GM21381 (cell line): ENCODE measurements at regions not wholly inside any gene's neighbourhood (a gene's known extent, or its start where the extent isn't known, plus 50 kb on each side); places are given as distances from the start of the nearest gene placed in this dataset.

ENCODE experiments used
- ATAC-seq: cut with Tn5 transposase; IDR thresholded peaks from one replicate; pipeline ENCODE4 v1.9.1; 2021; ENCODE audit warnings: mild to moderate bottlenecking, moderate library complexity; ENCODE audit not compliant: unreplicated experiment

- ATAC-seq, result no peak
These were observed 257.4 kb downstream of the ENC1 start for GRCh38 chr5:74382987-74383593.

DNA sequence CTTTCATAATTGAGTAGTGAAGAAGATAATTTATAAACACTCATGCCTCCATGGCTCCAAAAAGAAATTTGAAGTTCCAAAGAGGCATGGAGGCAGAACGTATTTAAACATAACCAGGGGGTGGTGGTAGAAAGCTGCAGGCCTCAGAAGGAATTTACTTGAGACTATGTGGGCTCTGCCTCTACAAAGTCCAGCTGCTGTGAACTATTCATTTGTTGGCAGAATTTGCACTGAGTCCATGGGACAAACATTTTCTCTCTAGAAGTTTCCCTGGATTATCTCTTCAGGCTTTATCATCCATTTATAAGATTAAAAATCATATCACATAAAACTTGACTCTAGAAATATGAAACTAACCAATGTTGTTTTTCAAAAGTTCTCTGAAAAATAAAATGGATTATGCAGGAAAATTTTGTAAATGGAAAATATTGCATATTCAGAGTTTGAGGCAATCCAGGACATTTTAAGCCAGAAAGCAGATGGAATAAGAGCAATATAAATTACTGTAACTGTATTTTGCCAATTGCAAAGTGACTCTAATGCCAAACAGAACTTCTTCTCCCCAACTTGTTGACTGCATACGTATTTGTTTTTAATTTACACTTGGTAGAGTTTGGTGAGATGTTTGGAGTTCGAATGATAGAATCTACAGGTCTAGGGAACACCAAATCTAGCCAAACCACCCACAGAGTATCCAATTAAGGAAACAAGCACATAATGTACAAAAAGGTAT, 258.2 kb downstream of the ENC1 start:
- ATAC-seq, result no peak

- no peak for ATAC-seq
These were observed 260.3 kb downstream of the ENC1 start for GRCh38 chr5:74380193-74380592.

DNA sequence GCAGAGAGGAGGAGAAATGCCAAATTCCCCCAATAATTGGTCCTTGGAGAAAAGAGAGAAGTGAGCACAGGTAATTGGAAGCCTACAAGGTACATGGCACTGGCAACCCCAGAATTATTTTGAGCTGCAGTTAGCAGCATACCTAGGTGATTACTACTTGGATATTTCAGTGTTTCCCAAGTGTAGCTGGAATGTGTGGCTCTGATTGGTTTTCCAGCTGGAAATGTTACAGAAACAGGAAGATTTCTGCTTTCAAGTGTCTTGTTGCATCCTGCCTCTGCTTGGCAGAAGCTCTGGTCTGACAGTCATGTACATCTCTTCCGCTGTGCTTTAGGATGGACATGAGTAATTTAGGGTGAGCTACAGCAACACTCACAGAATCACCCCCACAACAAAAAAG, 262.1 kb downstream of the ENC1 start:
- ATAC-seq, result no peak

- no peak for ATAC-seq
These were observed 264.3 kb downstream of the ENC1 start for GRCh38 chr5:74376187-74376586.

DNA sequence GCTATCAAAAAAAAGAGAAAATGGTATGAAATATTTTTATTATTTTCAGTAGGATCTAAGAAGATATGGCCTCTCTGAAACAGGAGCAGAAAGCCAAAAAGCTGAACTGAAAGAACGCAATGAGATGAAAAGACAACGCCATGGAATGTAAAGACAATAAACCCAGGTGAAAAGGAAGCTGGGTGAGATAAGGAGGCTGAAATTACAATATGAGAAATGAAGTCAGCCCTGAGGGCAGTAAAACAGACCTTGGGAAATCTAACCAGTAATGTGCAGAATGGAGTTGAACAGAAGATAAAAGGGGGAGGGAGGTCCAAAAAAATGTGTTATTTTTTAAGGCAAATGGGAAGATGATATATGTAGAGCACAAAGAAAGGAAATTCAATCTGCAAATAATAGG, 265.3 kb downstream of the ENC1 start:
- ATAC-seq, result no peak

GRCh38 chr5:74374656-74375055, 265.9 kb downstream of the ENC1 start:
- ATAC-seq, result no peak

- no peak for ATAC-seq
These were observed 267.5 kb downstream of the ENC1 start for GRCh38 chr5:74373076-74373475.

- no peak for ATAC-seq
These were observed 267.9 kb downstream of the ENC1 start for GRCh38 chr5:74372502-74373064.

DNA sequence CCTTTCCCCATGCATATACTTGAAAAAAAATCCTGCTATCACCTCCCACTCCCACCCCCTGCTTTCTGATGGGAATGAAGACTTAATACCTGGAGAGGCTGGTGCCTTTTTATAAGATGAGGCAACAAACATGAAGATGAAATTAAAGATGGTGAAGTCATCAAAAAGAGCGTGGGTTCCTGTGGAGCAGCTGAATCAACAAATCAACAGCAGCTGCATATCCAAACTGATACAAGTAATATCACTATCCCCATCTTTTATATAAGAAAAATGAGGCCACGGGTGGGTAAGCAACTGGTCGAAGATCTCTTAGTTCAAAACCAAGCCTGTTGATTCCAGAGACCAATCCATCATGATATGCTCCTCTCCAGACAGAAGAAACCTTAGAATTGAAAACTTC, 268.5 kb downstream of the ENC1 start:
- no peak for ATAC-seq

DNA sequence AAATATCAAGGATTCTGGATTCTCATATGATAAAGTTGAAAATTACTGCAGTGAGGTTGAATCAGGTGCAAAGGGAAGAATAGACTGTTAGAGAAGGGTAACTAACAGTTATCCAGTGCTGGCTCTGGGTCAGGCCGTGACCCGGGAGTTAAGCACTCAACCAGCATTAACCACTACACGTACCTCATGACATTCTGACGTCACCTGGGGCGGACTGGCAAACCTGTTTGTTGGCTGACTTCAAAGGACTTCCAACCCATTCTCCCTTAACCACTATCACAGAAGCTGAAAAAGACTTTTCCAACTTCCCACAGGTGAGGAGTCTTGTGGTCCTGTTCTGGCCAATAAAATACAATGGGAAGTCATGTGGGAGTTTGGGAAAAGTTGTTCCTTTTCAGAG, 268.9 kb downstream of the ENC1 start:
- no peak for ATAC-seq

- ATAC-seq, result no peak
These were observed 270.4 kb downstream of the ENC1 start for GRCh38 chr5:74370168-74370567.

DNA sequence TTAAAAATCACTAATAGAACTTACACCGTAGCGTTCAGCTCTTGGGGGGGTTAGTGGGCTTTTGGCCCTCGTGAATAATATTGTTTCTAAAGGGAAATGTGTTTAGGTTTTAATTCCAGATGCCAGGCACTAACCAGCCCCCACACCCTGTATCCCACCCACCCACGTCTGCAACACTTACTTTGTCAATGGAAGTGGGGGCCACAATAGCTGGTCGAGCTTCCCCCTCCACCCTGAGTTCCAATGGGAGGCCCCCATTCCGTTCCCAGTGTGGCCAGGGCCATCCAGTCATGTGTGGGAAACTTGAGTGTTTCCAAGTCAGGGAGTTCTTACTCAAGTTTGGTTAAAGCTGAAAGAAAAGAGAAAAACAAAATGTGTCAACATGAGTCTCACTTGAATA, 271.4 kb downstream of the ENC1 start:
- ATAC-seq, result no peak

DNA sequence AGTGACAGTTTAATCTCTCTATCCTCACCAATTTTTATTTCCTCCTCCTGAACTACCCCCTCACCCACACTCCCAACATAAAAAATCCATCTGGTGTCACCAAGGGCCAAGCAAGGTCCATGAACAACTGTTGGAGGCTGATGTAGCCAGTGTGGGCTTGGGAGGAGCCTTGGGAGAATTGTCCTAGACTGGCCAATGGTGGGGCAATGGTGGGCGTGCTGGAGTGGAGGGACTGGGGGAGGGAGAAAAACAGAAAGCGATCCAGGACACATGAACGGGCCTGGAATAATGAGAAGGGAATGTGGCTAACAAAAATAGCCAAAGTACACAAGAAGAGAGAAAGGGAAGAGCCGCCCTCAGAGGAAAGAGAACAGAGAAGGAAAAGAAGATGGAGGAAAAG, 272.6 kb downstream of the ENC1 start:
- ATAC-seq, result no peak

DNA sequence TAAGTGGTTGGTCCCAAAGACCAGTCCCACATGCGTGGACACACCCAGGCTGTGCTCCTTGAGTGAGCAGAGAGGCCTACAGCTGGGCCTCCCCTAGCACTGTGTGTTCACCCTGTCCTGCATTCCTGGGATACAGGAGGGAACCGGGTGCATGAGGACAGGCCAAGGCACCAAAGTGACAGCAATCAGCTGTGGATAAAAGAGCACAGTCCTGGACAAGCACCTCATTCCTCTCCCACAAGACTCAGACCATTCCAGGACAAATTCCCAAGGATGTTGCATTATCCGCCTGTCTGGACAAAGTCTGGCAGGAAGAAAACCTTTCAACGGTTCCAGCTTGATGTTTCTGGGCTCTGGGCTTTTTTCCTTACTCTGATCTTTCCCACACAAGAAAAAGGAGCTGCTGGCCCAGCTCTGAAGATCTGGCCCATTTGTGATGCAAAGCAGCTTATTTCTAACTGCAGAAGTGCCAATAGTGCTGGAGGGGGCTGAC, 273.2 kb downstream of the ENC1 start:
- no peak for ATAC-seq

DNA sequence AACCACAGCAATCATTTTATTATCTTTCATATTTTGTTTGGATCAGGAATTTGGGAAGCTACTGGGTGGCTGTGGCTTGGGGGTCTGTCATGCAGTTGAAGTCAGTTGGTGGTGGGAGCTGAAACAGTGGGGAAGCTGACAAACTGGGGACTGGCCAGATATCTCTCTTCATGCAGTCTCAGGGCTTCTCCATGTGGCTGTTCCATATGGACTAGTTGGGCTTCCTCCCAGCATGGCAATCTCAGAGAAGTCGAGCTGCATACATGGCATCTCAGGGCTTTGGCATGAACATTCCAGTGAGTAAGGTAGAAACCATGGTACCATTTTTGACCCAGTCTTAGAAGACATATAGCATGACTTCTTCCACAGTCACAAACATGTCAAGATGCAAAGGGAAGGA, 274.8 kb downstream of the ENC1 start:
- ATAC-seq, result no peak

DNA sequence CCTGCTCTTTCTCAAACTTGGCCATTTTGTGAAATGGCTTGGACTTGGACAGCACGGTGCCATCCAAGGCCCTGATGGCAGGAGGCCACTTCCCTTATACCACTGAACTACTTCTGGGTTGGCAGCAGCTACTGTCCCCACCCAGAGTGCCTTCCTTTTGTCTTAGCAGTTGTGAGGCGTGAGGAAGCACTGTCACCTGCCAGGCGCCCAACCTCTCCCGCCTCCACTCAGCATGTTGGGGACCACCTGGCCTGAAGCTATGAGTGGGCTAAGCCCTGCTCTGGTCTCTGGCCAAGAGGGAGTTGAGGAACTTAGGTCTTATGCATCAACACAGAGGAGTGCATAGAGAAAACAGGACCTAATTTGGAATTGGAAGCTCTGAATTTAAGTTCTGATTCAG, 276.0 kb downstream of the ENC1 start:
- no peak for ATAC-seq

- ATAC-seq, result no peak
These were observed 276.8 kb downstream of the ENC1 start for GRCh38 chr5:74363603-74364205.

DNA sequence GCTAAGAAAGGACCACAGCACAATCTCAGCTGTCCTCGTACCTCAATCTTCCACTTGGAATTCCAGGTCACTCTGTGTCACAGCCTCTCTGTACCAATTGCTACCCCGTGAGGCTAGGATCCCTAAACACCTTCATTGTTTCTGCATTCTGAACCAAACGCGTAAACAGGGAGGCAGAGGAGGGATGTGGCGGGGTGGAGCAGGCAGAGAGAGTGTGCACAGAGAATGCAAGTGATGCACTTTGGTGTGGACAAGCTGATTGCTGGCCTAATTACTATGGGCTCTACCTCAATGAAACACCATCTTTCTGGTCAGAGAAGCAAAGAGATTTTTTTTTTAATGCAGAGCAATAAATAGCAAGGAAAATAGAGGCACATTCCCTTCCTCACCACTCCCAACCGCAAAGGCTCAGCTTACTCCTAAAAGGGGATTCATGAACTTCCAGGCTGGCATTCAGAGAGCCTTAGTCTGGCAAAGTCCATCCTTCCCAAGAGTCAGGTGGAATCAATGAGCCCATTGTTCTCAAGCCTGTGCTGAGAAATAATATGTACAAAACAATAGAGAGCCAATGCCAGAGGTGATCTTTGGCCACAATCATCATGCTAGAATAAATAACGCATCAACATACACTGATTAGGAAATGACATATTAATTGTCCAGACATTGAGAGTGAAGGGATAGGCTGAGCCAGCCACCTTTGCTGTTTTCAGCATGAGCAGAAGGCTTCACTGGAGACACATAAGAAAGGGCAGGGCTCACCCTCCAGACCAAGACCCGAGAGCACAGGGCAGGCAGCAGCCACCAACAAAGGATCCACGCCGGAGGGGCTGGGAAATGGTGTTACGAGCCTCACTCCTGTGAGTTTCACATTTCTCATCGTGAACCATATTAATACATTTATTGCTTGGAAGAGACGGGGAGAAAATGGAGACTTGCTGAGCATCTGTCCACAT, 278.8 kb downstream of the ENC1 start:
- no peak for ATAC-seq

- no peak for ATAC-seq
These were observed 279.9 kb downstream of the ENC1 start for GRCh38 chr5:74360535-74361210.
